Liver (tissue), 8 donors: ENCODE measurements at regions not wholly inside any gene's neighbourhood (a gene's known extent, or its start where the extent isn't known, plus 50 kb on each side); places are given as distances from the start of the nearest gene placed in this dataset.

Experiments
- DNase-seq: peaks from one replicate; pipeline ENCODE4 v3.0.0-alpha.2; 2017; ENCODE audit warnings: low spot score
- H3K27ac ChIP-seq, 2 donors: one replicate each; pipeline ENCODE4 v1.7.0; 2013; ENCODE audit warnings: inconsistent platforms in 2 of 2, low read length in 2 of 2, control low read depth in 1 of 2, low read depth in 1 of 2, mild to moderate bottlenecking in 1 of 2
- H3K27me3 ChIP-seq, 4 donors: one replicate each; pipeline versions ENCODE4 v1.6.1 to v1.7.0; 2013; ENCODE audit warnings: low read length in 3 of 4, inconsistent platforms in 1 of 4, mild to moderate bottlenecking in 1 of 4, moderate library complexity in 1 of 4; ENCODE audit not compliant: control insufficient read depth in 4 of 4, insufficient read depth in 4 of 4
- H3K36me3 ChIP-seq, 4 donors: one replicate each; pipeline versions ENCODE4 v1.6.1 to v1.7.0; 2013; ENCODE audit warnings: low read length in 3 of 4, mild to moderate bottlenecking in 3 of 4, low read depth in 1 of 4, moderate library complexity in 1 of 4; ENCODE audit not compliant: control insufficient read depth in 4 of 4, insufficient read depth in 3 of 4
- H3K4me1 ChIP-seq, 4 donors: one replicate each; pipeline versions ENCODE4 v1.6.1 to v1.7.0; 2013; ENCODE audit warnings: low read length in 3 of 4, mild to moderate bottlenecking in 3 of 4, moderate library complexity in 1 of 4; ENCODE audit not compliant: control insufficient read depth in 4 of 4, insufficient read depth in 4 of 4
- H3K4me3 ChIP-seq, 3 donors: one replicate each; pipeline versions ENCODE4 v1.6.1 to v1.7.0; 2013; ENCODE audit warnings: low read length in 3 of 3, control low read depth in 1 of 3, low read depth in 1 of 3, mild to moderate bottlenecking in 1 of 3
- H3K9ac ChIP-seq, 2 donors: one replicate each; pipeline ENCODE4 v1.7.0; 2013; ENCODE audit warnings: low read length in 2 of 2, mild to moderate bottlenecking in 2 of 2, moderate library complexity in 2 of 2, control low read depth in 1 of 2, low read depth in 1 of 2
- H3K9me3 ChIP-seq, 4 donors: one replicate each; pipeline versions ENCODE4 v1.6.1 to v1.7.0; 2013; ENCODE audit warnings: low read length in 3 of 4; ENCODE audit not compliant: control insufficient read depth in 4 of 4
- CTCF ChIP-seq: fragments of 150-350 bp; IDR thresholded peaks from 2 replicates; pipeline ENCODE4 v1.5.1; 2017; ENCODE audit warnings: improper control_type of control experiment, low read depth, low read length; ENCODE audit not compliant: missing input control
- FOXA1 ChIP-seq: IDR thresholded peaks from 2 replicates; pipeline ENCODE4 v1.6.1; 2016; ENCODE audit warnings: antibody characterized with exemption
- FOXA2 ChIP-seq: IDR thresholded peaks from 2 replicates; pipeline ENCODE4 v1.6.1; 2016; ENCODE audit warnings: antibody characterized with exemption
- HNF4G ChIP-seq: IDR thresholded peaks from 2 replicates; pipeline ENCODE4 v1.6.1; 2016; ENCODE audit warnings: antibody characterized with exemption
- JUND ChIP-seq, 2 donors: IDR thresholded peaks; 2 replicates each; pipeline ENCODE4 v1.6.1; 2016; ENCODE audit warnings: antibody characterized with exemption in 2 of 2
- NR2F2 ChIP-seq: IDR thresholded peaks from 2 replicates; pipeline ENCODE4 v1.6.1; 2016; ENCODE audit warnings: antibody characterized with exemption
- RAD21 ChIP-seq, 2 donors: IDR thresholded peaks; 2 replicates each; pipeline ENCODE4 v1.6.1; 2016; ENCODE audit warnings: antibody characterized with exemption in 2 of 2, mild to moderate bottlenecking in 2 of 2
- REST ChIP-seq: IDR thresholded peaks from 2 replicates; pipeline ENCODE4 v1.6.1; 2016; ENCODE audit warnings: antibody characterized with exemption, mild to moderate bottlenecking
- RXRA ChIP-seq, 2 donors: IDR thresholded peaks; 2 replicates each; pipeline ENCODE4 v1.6.1; 2017 to 2018; ENCODE audit warnings: antibody characterized with exemption in 2 of 2, mild to moderate bottlenecking in 1 of 2
- YY1 ChIP-seq: IDR thresholded peaks from 2 replicates; pipeline ENCODE4 v1.6.1; 2016; ENCODE audit warnings: antibody characterized with exemption, mild to moderate bottlenecking
- ZBTB33 ChIP-seq: IDR thresholded peaks from 2 replicates; pipeline ENCODE4 v1.6.1; 2016; ENCODE audit warnings: antibody characterized with exemption
- WGBS: extraction: QIAGEN DNeasy Blood & Tissue Kit; methylation state at CpG from one replicate; pipeline ENCODE4 v1.1.7; 2013; 5-methylcytosine and 5-hydroxymethylcytosine counted together
- donor health status: healthy.
- donor health status: healthy.
- donor health status: healthy.
- donor health status: healthy.
- donor health status: healthy.

- 81% methylated on average over 9 of the region's 9 CpGs for WGBS
- TF ChIP-seq ZBTB33 (no peak), NR2F2 (no peak), RXRA (IDR thresholded peaks at IDR 0.05) (no peak), HNF4G (no peak), JUND (IDR thresholded peaks at IDR 0.05) (no peak), FOXA2 (no peak), FOXA1 (no peak)
- H3K4me1 ChIP-seq: no peaks in the 10 kb centered on the region
- no peaks in the 10 kb centered on the region for H3K27me3 ChIP-seq
- H3K27ac ChIP-seq: no peak overlapping the region
- no peak overlapping the region for H3K4me3 ChIP-seq
- no peaks in the 10 kb centered on the region for H3K36me3 ChIP-seq
- no peaks in the 10 kb centered on the region for H3K9me3 ChIP-seq
- DNase-seq: no peak
- H3K9ac ChIP-seq: no peak overlapping the region
Observed at GRCh38 chr16:55203570-55203969, 120.4 kb upstream of the IRX6 start.

- TF ChIP-seq RAD21 (IDR thresholded peaks at IDR 0.05) (no peak), REST (no peak), YY1 (no peak)
- H3K4me3 ChIP-seq: no peak overlapping the region
- H3K27ac ChIP-seq: no peak overlapping the region
- no peaks in the 10 kb centered on the region for H3K27me3 ChIP-seq
- H3K36me3 ChIP-seq: no peaks in the 10 kb centered on the region
- DNase-seq: no peak
- H3K9me3 ChIP-seq: no peaks in the 10 kb centered on the region
- no peaks in the 10 kb centered on the region for H3K4me1 ChIP-seq
- no peak overlapping the region for H3K9ac ChIP-seq
- WGBS: 44% methylated on average over 1 of the region's 1 CpG
Observed at GRCh38 chr16:55204069-55204468, 119.9 kb upstream of the IRX6 start.

GRCh38 chr16:55204923-55205322 lies 119.1 kb upstream of the IRX6 start:
- TF ChIP-seq HNF4G: no peak
- no peak for TF ChIP-seq ZBTB33
- TF ChIP-seq CTCF: no peak
- TF ChIP-seq REST: no peak
- Histone ChIP-seq H3K27ac (no peak overlapping the region), H3K9me3 (no peaks in the 10 kb centered on the region), H3K4me1 (no peaks in the 10 kb centered on the region), H3K9ac (no peak overlapping the region), H3K36me3 (no peaks in the 10 kb centered on the region), H3K27me3 (no peaks in the 10 kb centered on the region), H3K4me3 (no peak overlapping the region)
- 79% methylated on average over 2 of the region's 2 CpGs for WGBS
- no peak for DNase-seq
